Motor neuron (in vitro differentiated cells): ENCODE measurements at regions not wholly inside any gene's neighbourhood (a gene's known extent, or its start where the extent isn't known, plus 50 kb on each side); places are given as distances from the start of the nearest gene placed in this dataset.

ENCODE experiments used
- ATAC-seq, 8 experiments: fragments of 200-7000 bp; cut with Tn5 transposase; replicated peaks in 6 of 8; 2 replicates each; pipeline ENCODE4 v1.8.0; 2021; ENCODE audit warnings: mild to moderate bottlenecking in 8 of 8, moderate library complexity in 8 of 8
- H3K27ac ChIP-seq, 2 donors: fragments of 250-450 bp; sonication (Bioruptor Pico); 2 replicates each; pipeline ENCODE4 v1.9.0; 2021; ENCODE audit warnings: antibody characterized with exemption in 2 of 2, mild to moderate bottlenecking in 2 of 2, moderate library complexity in 1 of 2
- H3K4me1 ChIP-seq, 2 donors: fragments of 250-450 bp; sonication (Bioruptor Pico); replicated peaks in 1 of 2; 2 replicates each; pipeline ENCODE4 v1.6.1; 2021; ENCODE audit warnings: antibody characterized with exemption in 2 of 2, mild to moderate bottlenecking in 2 of 2, moderate library complexity in 1 of 2
- H3K4me3 ChIP-seq, 5 donors: fragments of 250-450 bp; sonication (Bioruptor Pico); 2 replicates each; pipeline ENCODE4 v1.9.0; 2021; ENCODE audit warnings: antibody characterized with exemption in 5 of 5, mild to moderate bottlenecking in 5 of 5, moderate library complexity in 4 of 5
- WGBS, 10 experiments: fragments of 450-650 bp; shearing (Covaris generic); methylation state at CpG; one replicate each; pipeline ENCODE4 v1.0.0; 2022; 5-methylcytosine and 5-hydroxymethylcytosine counted together
- in situ Hi-C, 9 experiments: fragments of 400-800 bp; cut with MboI; loops; one replicate each; pipeline ENCODE4 v1.15.0; 2021; ENCODE audit warnings: low sequenced_read_pairs in 9 of 9, low pct_unique_long_range_greater_than_20kb in 2 of 9; ENCODE audit not compliant: unreplicated experiment in 9 of 9

DNA sequence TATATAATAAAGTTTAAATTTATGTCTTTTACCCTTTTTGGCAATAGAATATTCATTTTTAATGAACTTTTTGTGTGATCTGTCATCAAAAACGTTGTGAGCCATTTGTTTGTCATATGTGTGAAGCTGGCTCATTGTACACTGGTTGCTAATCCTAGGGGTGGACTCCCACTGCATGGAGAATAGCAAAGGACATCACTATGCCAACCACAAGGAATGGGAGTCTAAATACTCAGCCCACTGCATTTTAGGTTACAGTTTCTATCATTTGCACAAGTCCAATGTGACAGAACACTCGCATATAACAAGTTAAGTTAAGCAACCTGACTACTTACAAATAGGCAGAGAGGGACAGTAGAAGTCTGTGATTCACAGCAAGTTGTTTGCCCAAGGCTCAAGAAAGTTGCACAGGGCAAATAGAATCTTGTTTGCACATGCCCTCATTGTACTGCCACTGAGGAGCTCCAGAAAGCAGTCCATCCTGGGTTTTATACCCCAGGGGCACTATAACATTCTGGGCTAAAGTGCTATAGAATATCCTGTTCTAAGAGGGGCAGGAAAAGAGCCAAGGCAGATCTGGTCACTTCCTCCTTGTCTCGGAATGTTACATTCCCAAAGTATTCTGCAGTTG is 545.9 kb upstream of the GCFC2 start:
- 0 to 100% (median 30%) methylated on average over 1 to 3 of the region's 3 CpGs; no CpG with 5 or more reads in 1 of the 10 experiments for WGBS, 10 experiments
- Histone ChIP-seq H3K4me3 (no peak overlapping the region), H3K27ac (no peak overlapping the region), H3K4me1 (peaks cover 0 to 6% of the 10 kb centered on the region in 2 donors)
- in situ Hi-C loops: no loop called here
- ATAC-seq: peak in 7 of 8 experiments; percentile 34 to 98 (median 56)

DNA sequence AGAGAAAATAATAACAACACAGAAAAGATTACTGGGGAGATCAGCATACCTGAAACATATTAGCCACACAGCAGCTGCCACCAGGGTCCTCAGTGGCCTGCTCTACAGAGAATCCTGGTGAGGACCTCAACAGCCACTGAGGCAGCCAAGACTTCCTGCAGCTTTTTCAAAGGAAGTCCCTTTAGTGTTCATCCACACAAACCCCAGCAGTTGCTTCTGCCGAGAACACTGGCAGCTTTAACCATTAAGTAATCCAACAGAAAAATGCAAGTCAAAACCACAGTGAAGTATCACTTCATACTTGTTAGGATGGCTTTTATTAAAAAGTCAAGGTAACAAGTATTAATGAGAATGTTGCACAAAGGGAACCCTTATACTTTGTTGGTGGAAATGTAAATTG is 542.0 kb upstream of the GCFC2 start:
- WGBS, 10 experiments: 0 to 91% (median 50%) methylated on average over 1 of the region's 1 CpG; no CpG with 5 or more reads in 3 of the 10 experiments
- in situ Hi-C loops: no loop called here
- peaks cover 0 to 6% of the 10 kb centered on the region in 2 donors for H3K4me1 ChIP-seq
- H3K27ac ChIP-seq: no peak overlapping the region
- no peak for ATAC-seq
- no peak overlapping the region for H3K4me3 ChIP-seq

DNA sequence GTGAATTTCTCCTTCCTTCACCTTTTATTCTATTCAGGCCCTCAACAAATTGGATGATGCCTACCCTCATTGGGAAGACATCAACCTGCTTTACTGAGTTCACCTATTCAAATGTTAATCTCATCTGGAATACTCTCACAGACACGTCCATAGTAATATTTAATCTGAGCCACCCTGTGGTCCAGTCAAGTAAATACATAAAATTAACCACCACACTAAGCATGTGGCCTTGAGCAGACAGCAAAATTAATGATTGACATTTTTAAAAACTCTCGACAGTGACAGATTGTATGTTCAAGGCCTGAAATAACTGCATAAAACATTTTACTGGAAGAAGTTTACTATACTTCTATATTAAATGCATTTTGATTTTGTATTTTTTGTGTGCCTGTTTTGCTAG is 540.6 kb upstream of the GCFC2 start:
- Histone ChIP-seq H3K4me3 (no peak overlapping the region), H3K4me1 (peaks cover 0 to under 1% of the 10 kb centered on the region in 2 donors), H3K27ac (no peak overlapping the region)
- in situ Hi-C loops: no loop called here
- 0 to 93% (median 78%) methylated on average over 1 to 2 of the region's 2 CpGs; no CpG with 5 or more reads in 3 of the 10 experiments for WGBS, 10 experiments
- no peak for ATAC-seq

DNA sequence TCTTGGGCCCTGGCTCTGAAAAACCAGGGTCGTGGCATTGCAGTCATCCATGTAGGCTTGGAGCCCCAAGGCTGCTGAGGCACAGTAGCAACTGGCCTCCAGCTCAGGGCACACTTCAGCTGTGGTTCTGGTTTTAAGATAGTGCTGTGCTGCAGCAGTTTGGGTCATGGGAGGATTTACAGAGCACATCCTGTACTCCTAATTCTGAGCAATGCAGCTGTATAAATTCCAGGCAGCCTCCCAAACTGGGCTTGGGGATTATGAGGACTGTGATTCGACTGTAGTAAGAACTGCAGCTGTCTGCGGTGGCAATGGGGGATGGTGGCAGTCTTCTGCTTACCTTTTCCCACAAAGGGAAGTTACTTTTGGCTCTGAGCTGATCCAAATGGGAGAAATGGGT is 536.3 kb upstream of the GCFC2 start:
- WGBS, 10 experiments: 0 to 92% (median 60%) methylated on average over 1 to 2 of the region's 3 CpGs; no CpG with 5 or more reads in 3 of the 10 experiments
- Histone ChIP-seq H3K4me3 (no peak overlapping the region), H3K4me1 (no peaks in the 10 kb centered on the region), H3K27ac (no peak overlapping the region)
- in situ Hi-C loops: no loop called here
- ATAC-seq: no peak

DNA sequence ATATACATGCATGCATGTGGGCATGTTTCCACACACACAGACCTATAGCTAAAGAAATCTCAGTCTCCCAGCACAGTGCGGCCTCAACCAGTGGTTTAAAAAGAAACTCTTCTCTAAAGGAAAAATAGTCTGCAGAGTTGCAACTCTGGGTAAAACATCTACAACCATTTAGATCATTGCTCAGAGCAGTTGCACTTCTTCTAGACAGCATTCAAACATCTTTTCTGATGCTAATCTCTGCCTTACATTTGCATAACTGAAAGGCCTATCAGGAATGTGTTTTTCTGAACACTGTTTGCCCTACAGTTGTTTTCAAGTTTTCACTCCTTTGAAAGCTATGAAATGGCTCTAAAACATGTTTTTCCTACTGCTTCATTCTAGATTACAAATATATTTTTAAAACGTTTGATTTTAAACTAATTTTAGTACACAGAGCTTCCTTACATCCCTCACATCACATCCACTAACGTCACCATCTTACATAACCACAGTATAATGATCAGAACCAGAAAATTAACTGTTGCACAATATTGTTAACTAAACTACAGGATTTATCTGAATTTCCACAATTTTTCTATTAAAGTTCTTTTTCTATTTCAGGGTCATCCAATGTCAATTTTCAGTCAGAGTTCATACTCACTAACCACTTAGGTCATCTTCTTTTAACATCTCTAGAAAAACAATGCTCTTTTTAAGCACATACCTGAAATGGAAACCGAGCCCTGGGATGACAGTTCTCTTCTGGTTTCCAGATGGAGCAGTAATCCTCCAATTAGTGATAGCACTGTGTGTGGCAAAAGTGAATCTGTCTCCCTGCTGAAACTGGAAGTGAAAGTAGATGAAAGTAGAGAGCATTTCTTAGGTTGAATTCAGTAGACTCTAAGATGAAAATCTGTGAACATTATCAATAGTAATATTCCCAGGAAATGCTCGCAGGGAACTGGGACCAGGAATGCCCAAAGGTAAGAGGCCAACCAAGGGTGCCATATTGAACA is 501.6 kb upstream of the GCFC2 start:
- WGBS, 10 experiments: 4 to 83% (median 71%) methylated on average over 1 to 5 of the region's 5 CpGs
- Histone ChIP-seq H3K4me1 (peaks cover 6 to 8% of the 10 kb centered on the region in 2 donors), H3K27ac (no peak overlapping the region), H3K4me3 (no peak overlapping the region)
- in situ Hi-C loops: loop anchor here in 1 of 9 experiments (25.0 kb wide), 1 partner anchor 400 kb away; no protein-coding TSS in a partner anchor
- ATAC-seq: peak in 5 of 8 experiments; percentile 49 to 76 (median 71)

DNA sequence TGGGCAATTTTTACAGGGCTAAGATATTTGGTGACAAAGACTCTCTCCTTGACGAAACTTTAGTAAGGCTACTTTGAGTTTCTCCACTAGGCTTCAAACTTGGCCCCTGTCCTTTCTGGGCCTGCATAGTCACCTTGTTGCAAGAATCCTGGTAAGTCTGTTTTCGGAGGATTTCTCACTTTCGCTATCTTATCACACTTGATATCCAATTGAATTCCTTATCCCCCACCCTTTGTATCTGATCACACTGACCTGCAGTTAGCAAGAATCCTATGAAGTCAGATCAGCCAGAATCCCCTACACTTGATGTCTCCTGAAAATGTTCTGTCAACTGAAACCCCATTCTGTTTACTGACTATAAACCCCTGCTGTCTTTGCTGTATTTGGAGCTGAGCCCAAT is 499.8 kb upstream of the GCFC2 start:
- in situ Hi-C loops: loop anchor here in 1 of 9 experiments (25.0 kb wide), 1 partner anchor 402 kb away; no protein-coding TSS in a partner anchor
- WGBS, 10 experiments: 0 to 100% (median 96%) methylated on average over 1 to 3 of the region's 3 CpGs; no CpG with 5 or more reads in 1 of the 10 experiments
- ATAC-seq: no peak
- Histone ChIP-seq H3K27ac (no peak overlapping the region), H3K4me1 (peaks cover 6 to 8% of the 10 kb centered on the region in 2 donors), H3K4me3 (no peak overlapping the region)

DNA sequence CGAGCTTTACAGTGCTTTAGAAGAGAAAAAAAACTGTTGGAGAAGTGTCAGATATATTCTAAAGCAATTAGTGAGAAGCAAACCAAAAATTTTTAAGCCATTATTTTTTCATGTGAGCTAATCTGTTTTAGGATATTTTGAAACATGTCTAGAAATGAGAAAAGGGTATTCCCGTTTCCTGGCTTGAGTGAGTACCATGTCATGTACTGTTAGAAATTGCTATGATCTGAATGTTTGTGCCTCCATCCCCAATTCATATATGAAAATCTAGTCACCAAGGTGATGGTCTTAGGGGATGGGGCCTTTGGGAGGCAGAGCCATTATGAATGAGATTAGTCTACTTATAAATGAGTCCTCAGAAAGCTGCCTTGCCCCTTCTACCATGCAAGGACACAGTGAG is 493.3 kb upstream of the GCFC2 start:
- ATAC-seq: no peak
- 0 to 100% (median 76%) methylated on average over 1 to 2 of the region's 2 CpGs for WGBS, 10 experiments
- H3K4me1 ChIP-seq: no peaks in the 10 kb centered on the region
- in situ Hi-C loops: loop anchor here in 1 of 9 experiments (25.0 kb wide), 1 partner anchor 408 kb away; no protein-coding TSS in a partner anchor
- H3K27ac ChIP-seq: no peak overlapping the region
- H3K4me3 ChIP-seq: no peak overlapping the region

DNA sequence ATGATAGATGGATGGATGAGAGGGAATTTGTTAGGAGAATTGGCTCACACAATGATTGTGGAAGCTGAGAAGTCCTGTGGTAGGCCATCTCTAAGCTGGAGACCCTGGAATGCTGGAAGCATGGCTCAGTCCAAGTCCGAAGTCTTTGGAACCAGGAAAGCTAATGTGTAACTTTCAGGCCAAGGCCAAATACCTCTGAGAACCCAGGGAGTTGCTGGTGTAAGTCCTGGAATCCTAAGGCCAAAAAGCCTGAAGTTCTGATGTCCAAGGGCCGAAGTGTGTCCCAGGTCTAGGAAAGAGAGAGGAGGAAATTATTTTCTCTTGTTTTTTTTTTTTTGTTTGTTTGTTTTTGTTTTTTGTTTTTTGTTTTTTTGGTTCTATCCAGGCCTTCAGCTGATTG is 492.2 kb upstream of the GCFC2 start:
- no peak overlapping the region for H3K27ac ChIP-seq
- WGBS, 10 experiments: 0 to 100% (median 80%) methylated on average over 1 to 2 of the region's 2 CpGs; no CpG with 5 or more reads in 4 of the 10 experiments
- no peak for ATAC-seq
- no peaks in the 10 kb centered on the region for H3K4me1 ChIP-seq
- H3K4me3 ChIP-seq: no peak overlapping the region
- in situ Hi-C loops: loop anchor here in 1 of 9 experiments (25.0 kb wide), 1 partner anchor 409 kb away; no protein-coding TSS in a partner anchor

DNA sequence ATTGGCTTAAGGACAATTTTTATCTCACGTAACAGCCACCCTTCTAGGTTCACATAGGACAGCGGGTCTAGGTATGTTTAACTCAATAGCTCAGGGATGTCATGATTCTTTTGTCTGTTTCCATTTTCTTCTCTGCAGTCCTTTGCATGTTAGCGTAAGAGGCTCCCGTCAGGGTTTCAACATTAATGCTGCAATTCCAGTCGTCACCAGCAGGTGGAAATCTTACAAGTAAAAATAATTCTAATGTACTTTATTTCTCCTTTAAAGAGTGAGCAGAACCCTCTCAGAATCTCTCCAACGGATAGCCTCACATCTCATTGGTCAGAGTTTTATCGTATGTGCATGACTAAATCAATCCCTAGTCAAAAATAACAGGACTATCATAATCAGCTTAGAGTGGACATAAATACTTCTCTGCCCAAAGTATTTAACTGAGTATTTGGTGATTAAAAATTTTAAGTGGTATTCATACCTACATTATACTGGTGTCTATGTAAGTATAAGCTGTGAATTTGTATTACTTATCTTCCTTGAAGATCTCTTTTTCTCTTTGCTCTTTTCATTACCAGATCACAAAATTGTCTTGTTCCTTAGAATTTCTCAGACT is 487.2 kb upstream of the GCFC2 start:
- no peak overlapping the region for H3K27ac ChIP-seq
- ATAC-seq: peak in 3 of 8 experiments; percentile 62 to 82 (median 81)

DNA sequence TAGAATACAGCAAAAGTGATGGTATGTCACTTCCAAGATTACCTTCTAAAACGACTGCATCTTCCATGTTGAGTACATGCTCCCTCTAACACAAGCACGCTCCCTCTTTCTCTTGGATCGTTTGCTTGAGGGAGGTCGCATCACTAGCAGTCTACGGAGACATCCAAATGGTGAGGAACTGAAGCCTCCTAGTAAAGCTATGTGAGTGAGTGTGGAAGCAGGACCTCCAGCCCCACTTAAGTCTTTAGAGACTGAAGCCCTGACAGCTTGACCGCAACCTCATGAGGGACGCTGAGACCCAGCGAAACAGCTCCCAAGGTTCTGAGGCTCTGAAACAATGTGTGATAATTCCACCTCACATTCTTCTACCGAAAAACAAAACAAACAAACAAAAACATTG is 486.7 kb upstream of the GCFC2 start:
- in situ Hi-C loops: loop anchor here in 3 of 9 experiments (25.0 kb wide), 2 partner anchors 390 to 410 kb away; no protein-coding TSS in a partner anchor
- Histone ChIP-seq H3K27ac (no peak overlapping the region), H3K4me3 (no peak overlapping the region), H3K4me1 (no peaks in the 10 kb centered on the region)
- WGBS, 10 experiments: 25 to 100% (median 64%) methylated on average over 1 to 8 of the region's 9 CpGs; no CpG with 5 or more reads in 2 of the 10 experiments
- no peak for ATAC-seq

More for the DNA sequence above, 487.2 kb upstream of the GCFC2 start:
- WGBS, 10 experiments: 0 to 72% (median 47%) methylated on average over 3 to 6 of the region's 7 CpGs; no CpG with 5 or more reads in 1 of the 10 experiments
- no peaks in the 10 kb centered on the region for H3K4me1 ChIP-seq
- H3K4me3 ChIP-seq: no peak overlapping the region
- in situ Hi-C loops: loop anchor here in 3 of 9 experiments (25.0 kb wide), 2 partner anchors 389 to 411 kb away; no protein-coding TSS in a partner anchor

DNA sequence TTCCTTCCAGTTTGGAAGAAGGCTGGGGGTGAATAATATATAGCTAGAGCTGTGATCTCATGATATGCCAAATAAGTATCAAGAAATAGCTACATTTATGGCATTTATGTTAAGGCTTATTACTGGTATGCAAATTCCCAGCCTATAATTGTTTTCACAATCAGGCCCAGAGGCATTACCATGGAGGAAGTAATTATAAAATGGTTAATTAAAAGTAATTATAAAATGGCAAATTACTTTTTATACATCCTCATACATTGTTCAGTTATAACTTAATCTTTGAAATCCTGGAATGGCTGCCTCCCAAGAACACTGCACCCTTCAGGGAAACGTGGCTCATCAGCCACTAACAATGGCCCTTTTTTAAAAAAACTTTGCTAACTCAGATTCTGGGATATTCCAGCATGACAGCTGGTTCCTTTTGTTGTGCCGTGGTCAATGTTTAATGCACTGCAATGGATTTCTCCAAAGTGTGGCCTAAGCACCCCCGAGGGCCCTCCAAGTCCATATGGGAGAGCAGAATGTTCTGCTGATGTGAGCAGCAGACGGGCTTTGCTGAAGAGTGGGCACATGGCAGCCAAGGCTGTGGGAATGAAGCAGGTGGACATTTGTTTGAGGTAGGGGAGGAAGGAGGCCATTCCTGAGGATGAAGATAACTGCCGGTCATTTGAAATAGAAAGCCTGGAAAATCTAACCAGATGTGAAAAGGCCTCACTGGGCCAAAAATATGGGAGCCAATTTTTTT is 483.5 kb upstream of the GCFC2 start:
- in situ Hi-C loops: loop anchor here in 3 of 9 experiments (25.0 kb wide), 2 partner anchors 393 to 407 kb away; no protein-coding TSS in a partner anchor
- no peak for ATAC-seq
- Histone ChIP-seq H3K4me1 (no peaks in the 10 kb centered on the region), H3K27ac (no peak overlapping the region), H3K4me3 (no peak overlapping the region)
- 0 to 79% (median 29%) methylated on average over 1 to 5 of the region's 5 CpGs; no CpG with 5 or more reads in 2 of the 10 experiments for WGBS, 10 experiments

DNA sequence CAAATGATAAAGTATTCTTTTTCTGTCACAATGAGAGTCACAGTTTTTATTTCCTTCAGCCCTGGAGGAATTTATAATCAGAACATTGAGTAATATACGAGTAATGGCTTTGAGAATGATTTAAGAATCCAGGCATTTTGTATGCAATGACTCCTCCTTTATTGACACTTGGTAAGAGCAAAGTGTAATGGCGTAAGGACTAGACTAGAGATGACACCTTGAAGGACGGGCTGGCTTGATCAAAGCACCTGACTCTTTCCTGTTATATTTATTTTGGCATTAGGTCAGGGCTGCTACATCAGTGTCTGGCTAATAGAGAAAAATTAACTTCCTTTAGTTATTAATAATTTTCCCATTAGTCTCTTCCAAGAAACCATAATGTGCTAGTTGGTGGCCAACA is 482.4 kb upstream of the GCFC2 start:
- no peak overlapping the region for H3K4me3 ChIP-seq
- in situ Hi-C loops: loop anchor here in 3 of 9 experiments (25.0 kb wide), 2 partner anchors 394 to 406 kb away; no protein-coding TSS in a partner anchor
- ATAC-seq: no peak
- H3K4me1 ChIP-seq: no peaks in the 10 kb centered on the region
- H3K27ac ChIP-seq: no peak overlapping the region
- WGBS, 10 experiments: 0 to 100% (median 69%) methylated on average over 1 to 3 of the region's 3 CpGs; no CpG with 5 or more reads in 2 of the 10 experiments
